ENCODE measurements at regions not wholly inside any gene's neighbourhood (a gene's known extent, or its start where the extent isn't known, plus 50 kb on each side); places are given as distances from the start of the nearest gene placed in this dataset.

DNA sequence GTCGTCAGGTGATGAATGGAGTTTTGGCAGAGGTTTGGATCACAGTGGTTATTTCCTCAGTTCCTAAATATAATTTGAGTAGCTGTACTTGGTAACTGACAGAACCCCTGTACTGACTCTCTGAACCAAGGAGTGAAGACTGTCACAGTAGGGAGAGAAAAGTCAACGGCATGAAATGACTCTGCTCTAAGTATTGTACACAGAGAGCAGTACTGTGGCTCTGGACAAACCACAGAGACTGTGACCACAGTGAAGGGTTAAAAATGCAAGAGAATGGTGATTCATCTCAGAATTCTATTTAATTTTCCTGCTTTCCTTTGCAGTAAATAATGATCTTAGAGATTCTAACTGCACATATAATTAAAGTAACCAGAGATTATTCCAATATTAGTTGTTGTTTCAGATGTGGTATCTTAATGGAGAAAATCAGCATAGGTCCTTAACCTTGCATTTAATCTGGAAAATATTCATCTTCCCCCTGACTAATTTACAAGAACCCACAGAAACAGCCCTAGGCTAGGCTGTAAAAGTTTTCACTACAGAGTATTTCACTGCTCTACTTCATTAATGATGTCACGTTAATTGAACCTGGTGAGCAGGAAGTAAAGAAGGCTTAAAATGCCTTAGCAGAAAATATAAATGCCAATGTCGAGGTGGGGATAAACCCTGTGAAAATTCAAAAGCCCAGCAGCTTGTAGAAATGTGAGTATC, 221.9 kb downstream of the LIG4 start (continued):
- TF ChIP-seq ZFP41 (tag by site-specific recombination; IDR thresholded peaks at IDR 0.05; ENCODE audit: borderline replicate concordance) (no peak), ZNF473 (tag by site-specific recombination; IDR thresholded peaks at IDR 0.05) (no peak), BCL11B (tag by site-specific recombination; IDR thresholded peaks at IDR 0.05; ENCODE audit: low read depth) (no peak), HOXD13 (CRISPR knock-in tag; IDR thresholded peaks at IDR 0.05; ENCODE audit: borderline replicate concordance) (no peak), ZNF274 (IDR thresholded peaks at IDR 0.05; ENCODE audit: low read length) (no peak), ZNF274 (tag by site-specific recombination; IDR thresholded peaks at IDR 0.05; ENCODE audit: borderline replicate concordance) (no peak)
- TF ChIP-seq, protein P1, sequence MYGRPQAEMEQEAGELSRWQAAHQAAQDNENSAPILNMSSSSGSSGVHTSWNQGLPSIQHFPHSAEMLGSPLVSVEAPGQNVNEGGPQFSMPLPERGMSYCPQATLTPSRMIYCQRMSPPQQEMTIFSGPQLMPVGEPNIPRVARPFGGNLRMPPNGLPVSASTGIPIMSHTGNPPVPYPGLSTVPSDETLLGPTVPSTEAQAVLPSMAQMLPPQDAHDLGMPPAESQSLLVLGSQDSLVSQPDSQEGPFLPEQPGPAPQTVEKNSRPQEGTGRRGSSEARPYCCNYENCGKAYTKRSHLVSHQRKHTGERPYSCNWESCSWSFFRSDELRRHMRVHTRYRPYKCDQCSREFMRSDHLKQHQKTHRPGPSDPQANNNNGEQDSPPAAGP (tag by site-specific recombination; IDR thresholded peaks at IDR 0.05) = no peak

DNA sequence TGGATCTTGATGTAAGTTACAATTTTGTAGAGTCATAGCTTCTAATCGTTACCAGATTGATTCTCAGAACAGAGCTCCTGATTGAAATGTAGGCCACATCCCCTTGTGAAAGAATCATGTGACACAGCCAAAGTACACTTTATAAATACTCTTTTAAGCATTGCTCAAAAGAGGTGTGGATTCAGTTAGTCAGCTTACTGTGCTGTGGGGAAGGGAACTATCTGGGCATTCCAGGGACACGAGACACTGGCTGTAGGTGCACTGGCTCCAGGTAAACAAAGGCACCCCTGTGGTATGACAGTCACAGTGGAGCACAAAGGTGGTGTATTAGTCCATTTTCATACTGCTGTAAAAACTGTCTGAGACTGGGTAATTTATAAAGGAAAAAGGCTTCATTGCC, 222.8 kb downstream of the LIG4 start:
- TF ChIP-seq ZNF561 (tag by site-specific recombination; IDR thresholded peaks at IDR 0.05; ENCODE audit: borderline replicate concordance) (no peak), KLF16 (tag by site-specific recombination; IDR thresholded peaks at IDR 0.05) (no peak), ZNF621 (tag by site-specific recombination; IDR thresholded peaks at IDR 0.05) (no peak), ZNF132 (tag by site-specific recombination; IDR thresholded peaks at IDR 0.05; ENCODE audit: borderline replicate concordance) (no peak), ZNF623 (tag by site-specific recombination; IDR thresholded peaks at IDR 0.05) (no peak), YY2 (tag by site-specific recombination; IDR thresholded peaks at IDR 0.05) (no peak), YY1 (tag by site-specific recombination; IDR thresholded peaks at IDR 0.05) (no peak), ZBTB8A (tag by site-specific recombination; IDR thresholded peaks at IDR 0.05) (no peak), ZNF792 (tag by site-specific recombination; IDR thresholded peaks at IDR 0.05) (no peak), ZNF560 (tag by site-specific recombination; IDR thresholded peaks at IDR 0.05; ENCODE audit: borderline replicate concordance) (no peak), ZFP37 (tag by site-specific recombination; IDR thresholded peaks at IDR 0.05) (no peak), ZBTB21 (tag by site-specific recombination; IDR thresholded peaks at IDR 0.05) (no peak), ZNF248 (tag by site-specific recombination; IDR thresholded peaks at IDR 0.05) (no peak)
- TF ChIP-seq, protein P2, sequence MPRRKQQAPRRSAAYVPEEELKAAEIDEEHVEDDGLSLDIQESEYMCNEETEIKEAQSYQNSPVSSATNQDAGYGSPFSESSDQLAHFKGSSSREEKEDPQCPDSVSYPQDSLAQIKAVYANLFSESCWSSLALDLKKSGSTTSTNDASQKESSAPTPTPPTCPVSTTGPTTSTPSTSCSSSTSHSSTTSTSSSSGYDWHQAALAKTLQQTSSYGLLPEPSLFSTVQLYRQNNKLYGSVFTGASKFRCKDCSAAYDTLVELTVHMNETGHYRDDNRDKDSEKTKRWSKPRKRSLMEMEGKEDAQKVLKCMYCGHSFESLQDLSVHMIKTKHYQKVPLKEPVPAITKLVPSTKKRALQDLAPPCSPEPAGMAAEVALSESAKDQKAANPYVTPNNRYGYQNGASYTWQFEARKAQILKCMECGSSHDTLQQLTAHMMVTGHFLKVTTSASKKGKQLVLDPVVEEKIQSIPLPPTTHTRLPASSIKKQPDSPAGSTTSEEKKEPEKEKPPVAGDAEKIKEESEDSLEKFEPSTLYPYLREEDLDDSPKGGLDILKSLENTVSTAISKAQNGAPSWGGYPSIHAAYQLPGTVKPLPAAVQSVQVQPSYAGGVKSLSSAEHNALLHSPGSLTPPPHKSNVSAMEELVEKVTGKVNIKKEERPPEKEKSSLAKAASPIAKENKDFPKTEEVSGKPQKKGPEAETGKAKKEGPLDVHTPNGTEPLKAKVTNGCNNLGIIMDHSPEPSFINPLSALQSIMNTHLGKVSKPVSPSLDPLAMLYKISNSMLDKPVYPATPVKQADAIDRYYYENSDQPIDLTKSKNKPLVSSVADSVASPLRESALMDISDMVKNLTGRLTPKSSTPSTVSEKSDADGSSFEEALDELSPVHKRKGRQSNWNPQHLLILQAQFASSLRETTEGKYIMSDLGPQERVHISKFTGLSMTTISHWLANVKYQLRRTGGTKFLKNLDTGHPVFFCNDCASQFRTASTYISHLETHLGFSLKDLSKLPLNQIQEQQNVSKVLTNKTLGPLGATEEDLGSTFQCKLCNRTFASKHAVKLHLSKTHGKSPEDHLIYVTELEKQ (tag by site-specific recombination; IDR thresholded peaks at IDR 0.05; ENCODE audit: borderline replicate concordance) = no peak
- TF ChIP-seq, protein P3, sequence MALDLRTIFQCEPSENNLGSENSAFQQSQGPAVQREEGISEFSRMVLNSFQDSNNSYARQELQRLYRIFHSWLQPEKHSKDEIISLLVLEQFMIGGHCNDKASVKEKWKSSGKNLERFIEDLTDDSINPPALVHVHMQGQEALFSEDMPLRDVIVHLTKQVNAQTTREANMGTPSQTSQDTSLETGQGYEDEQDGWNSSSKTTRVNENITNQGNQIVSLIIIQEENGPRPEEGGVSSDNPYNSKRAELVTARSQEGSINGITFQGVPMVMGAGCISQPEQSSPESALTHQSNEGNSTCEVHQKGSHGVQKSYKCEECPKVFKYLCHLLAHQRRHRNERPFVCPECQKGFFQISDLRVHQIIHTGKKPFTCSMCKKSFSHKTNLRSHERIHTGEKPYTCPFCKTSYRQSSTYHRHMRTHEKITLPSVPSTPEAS (tag by site-specific recombination; IDR thresholded peaks at IDR 0.05) = no peak
- TF ChIP-seq, protein P4, sequence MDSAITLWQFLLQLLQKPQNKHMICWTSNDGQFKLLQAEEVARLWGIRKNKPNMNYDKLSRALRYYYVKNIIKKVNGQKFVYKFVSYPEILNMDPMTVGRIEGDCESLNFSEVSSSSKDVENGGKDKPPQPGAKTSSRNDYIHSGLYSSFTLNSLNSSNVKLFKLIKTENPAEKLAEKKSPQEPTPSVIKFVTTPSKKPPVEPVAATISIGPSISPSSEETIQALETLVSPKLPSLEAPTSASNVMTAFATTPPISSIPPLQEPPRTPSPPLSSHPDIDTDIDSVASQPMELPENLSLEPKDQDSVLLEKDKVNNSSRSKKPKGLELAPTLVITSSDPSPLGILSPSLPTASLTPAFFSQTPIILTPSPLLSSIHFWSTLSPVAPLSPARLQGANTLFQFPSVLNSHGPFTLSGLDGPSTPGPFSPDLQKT (IDR thresholded peaks at IDR 0.05; ENCODE audit: borderline replicate concordance, low read depth, low read length) = no peak
- TF ChIP-seq, protein P5, sequence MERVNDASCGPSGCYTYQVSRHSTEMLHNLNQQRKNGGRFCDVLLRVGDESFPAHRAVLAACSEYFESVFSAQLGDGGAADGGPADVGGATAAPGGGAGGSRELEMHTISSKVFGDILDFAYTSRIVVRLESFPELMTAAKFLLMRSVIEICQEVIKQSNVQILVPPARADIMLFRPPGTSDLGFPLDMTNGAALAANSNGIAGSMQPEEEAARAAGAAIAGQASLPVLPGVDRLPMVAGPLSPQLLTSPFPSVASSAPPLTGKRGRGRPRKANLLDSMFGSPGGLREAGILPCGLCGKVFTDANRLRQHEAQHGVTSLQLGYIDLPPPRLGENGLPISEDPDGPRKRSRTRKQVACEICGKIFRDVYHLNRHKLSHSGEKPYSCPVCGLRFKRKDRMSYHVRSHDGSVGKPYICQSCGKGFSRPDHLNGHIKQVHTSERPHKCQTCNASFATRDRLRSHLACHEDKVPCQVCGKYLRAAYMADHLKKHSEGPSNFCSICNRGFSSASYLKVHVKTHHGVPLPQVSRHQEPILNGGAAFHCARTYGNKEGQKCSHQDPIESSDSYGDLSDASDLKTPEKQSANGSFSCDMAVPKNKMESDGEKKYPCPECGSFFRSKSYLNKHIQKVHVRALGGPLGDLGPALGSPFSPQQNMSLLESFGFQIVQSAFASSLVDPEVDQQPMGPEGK (tag by site-specific recombination; IDR thresholded peaks at IDR 0.05) = no peak
- ChIA-PET POLR2A (no interaction called here), CTCF (no interaction called here)
- Histone ChIP-seq H3K27ac (ENCODE audit: extremely low read depth, low read depth, low read length) (no peak overlapping the region), H3K9me3 (ENCODE audit: control insufficient read depth, insufficient read depth, low read depth, low read length) (no peaks in the 10 kb centered on the region), H3K4me3 (ENCODE audit: low read depth, low read length) (no peak overlapping the region), H3K36me3 (ENCODE audit: control insufficient read depth in 2 of 2, insufficient read depth in 1 of 2, low read length in 2 of 2) (no peaks in the 10 kb centered on the region), H3K4me1 (ENCODE audit: control insufficient read depth, insufficient read depth, low read length) (no peaks in the 10 kb centered on the region)
